Vagina (tissue), 2 donors: ENCODE measurements at regions not wholly inside any gene's neighbourhood (a gene's known extent, or its start where the extent isn't known, plus 50 kb on each side); places are given as distances from the start of the nearest gene placed in this dataset.

Source experiments
- DNase-seq, 2 donors: peaks; one replicate each; pipeline ENCODE4 v3.0.0-alpha.2; 2017; ENCODE audit errors: extremely low spot score in 2 of 2
- H3K27ac ChIP-seq: fragments of 200-600 bp; sonication (generic); one replicate; pipeline ENCODE4 v1.5.1; 2019
- H3K27me3 ChIP-seq: fragments of 200-600 bp; sonication (generic); one replicate; pipeline ENCODE4 v1.5.1; 2019
- H3K36me3 ChIP-seq, 2 donors: fragments of 200-600 bp; sonication (generic); one replicate each; pipeline ENCODE4 v1.5.1; 2017 to 2019
- H3K4me1 ChIP-seq: fragments of 200-600 bp; sonication (generic); one replicate; pipeline ENCODE4 v1.5.1; 2019
- H3K4me3 ChIP-seq, 2 donors: fragments of 200-600 bp; sonication (generic); 1 replicate in 1 of 2; 2 replicates in 1 of 2; pipeline ENCODE4 v1.5.1; 2016 to 2019
- H3K9me3 ChIP-seq: fragments of 200-600 bp; sonication (generic); one replicate; pipeline ENCODE4 v1.5.1; 2019
- CTCF ChIP-seq, 3 experiments: fragments of 450-650 bp in 2 of 3; fragments of 200-600 bp in 1 of 3; sonication (generic) in 1 of 3; IDR thresholded peaks; one replicate each; pipeline ENCODE4 v1.5.1; 2017 to 2019; ENCODE audit warnings: antibody characterized with exemption in 3 of 3, mild to moderate bottlenecking in 2 of 3, moderate library complexity in 2 of 3
- POLR2A ChIP-seq, 2 donors: fragments of 450-650 bp; IDR thresholded peaks; one replicate each; pipeline ENCODE4 v1.6.1; 2017; ENCODE audit warnings: antibody characterized with exemption in 2 of 2, mild to moderate bottlenecking in 2 of 2, moderate library complexity in 2 of 2
- POLR2AphosphoS5 ChIP-seq, 2 donors: sonication (generic); formaldehyde crosslinking; IDR thresholded peaks; one replicate each; pipeline ENCODE4 v1.9.0; 2017; ENCODE audit warnings: antibody characterized with exemption in 2 of 2, mild to moderate bottlenecking in 2 of 2, low read depth in 1 of 2; ENCODE audit not compliant: insufficient read depth in 1 of 2
- intact Hi-C: fragments of 100-400 bp; cut with DNase I; formaldehyde crosslinking; loops from one replicate; pipeline ENCODE4 v1.15.1; 2023

- no peaks in the 10 kb centered on the region for H3K9me3 ChIP-seq
- intact Hi-C loops: no loop called here
- no peaks in the 10 kb centered on the region for H3K36me3 ChIP-seq
- H3K4me1 ChIP-seq: no peaks in the 10 kb centered on the region
- no peak overlapping the region for H3K4me3 ChIP-seq
- no peaks in the 10 kb centered on the region for H3K27me3 ChIP-seq
- DNase-seq: no peak
- H3K27ac ChIP-seq: no peak overlapping the region
- TF ChIP-seq CTCF (IDR thresholded peaks at IDR 0.05) (no peak), POLR2AphosphoS5 (IDR thresholded peaks at IDR 0.05; ENCODE audit: insufficient read depth in 1 of 2, low read depth in 1 of 2) (no peak), POLR2A (IDR thresholded peaks at IDR 0.05) (no peak)
These were observed 601.1 kb upstream of the PIK3C3 start for GRCh38 chr18:41353777-41354528.

- no peak overlapping the region for H3K27ac ChIP-seq
- DNase-seq: no peak
- H3K36me3 ChIP-seq: no peaks in the 10 kb centered on the region
- no peak overlapping the region for H3K4me3 ChIP-seq
- H3K4me1 ChIP-seq: no peaks in the 10 kb centered on the region
- TF ChIP-seq POLR2AphosphoS5 (IDR thresholded peaks at IDR 0.05; ENCODE audit: insufficient read depth in 1 of 2, low read depth in 1 of 2) (no peak), POLR2A (IDR thresholded peaks at IDR 0.05) (no peak), CTCF (IDR thresholded peaks at IDR 0.05) (no peak)
- no peaks in the 10 kb centered on the region for H3K27me3 ChIP-seq
- intact Hi-C loops: no loop called here
- no peaks in the 10 kb centered on the region for H3K9me3 ChIP-seq
These were observed 603.6 kb upstream of the PIK3C3 start for GRCh38 chr18:41351430-41351829.

- Histone ChIP-seq H3K4me1 (no peaks in the 10 kb centered on the region), H3K4me3 (no peak overlapping the region), H3K9me3 (no peaks in the 10 kb centered on the region), H3K36me3 (no peaks in the 10 kb centered on the region), H3K27me3 (no peaks in the 10 kb centered on the region), H3K27ac (no peak overlapping the region)
- no peak for TF ChIP-seq POLR2AphosphoS5 (IDR thresholded peaks at IDR 0.05; ENCODE audit: insufficient read depth in 1 of 2, low read depth in 1 of 2)
- no peak for TF ChIP-seq CTCF (IDR thresholded peaks at IDR 0.05)
- TF ChIP-seq POLR2A (IDR thresholded peaks at IDR 0.05): no peak
- DNase-seq: no peak
- intact Hi-C loops: no loop called here
These were observed 608.0 kb upstream of the PIK3C3 start for GRCh38 chr18:41347057-41347456.

GRCh38 chr18:41343808-41344207 lies 611.2 kb upstream of the PIK3C3 start:
- intact Hi-C loops: no loop called here

More at GRCh38 chr18:41343808-41344207, 611.2 kb upstream of the PIK3C3 start:
- Histone ChIP-seq H3K4me1 (no peaks in the 10 kb centered on the region), H3K36me3 (no peaks in the 10 kb centered on the region), H3K9me3 (no peaks in the 10 kb centered on the region), H3K27me3 (no peaks in the 10 kb centered on the region), H3K27ac (no peak overlapping the region), H3K4me3 (no peak overlapping the region)
- TF ChIP-seq POLR2A (IDR thresholded peaks at IDR 0.05) (no peak), POLR2AphosphoS5 (IDR thresholded peaks at IDR 0.05; ENCODE audit: insufficient read depth in 1 of 2, low read depth in 1 of 2) (no peak), CTCF (IDR thresholded peaks at IDR 0.05) (no peak)
- no peak for DNase-seq
